ENCODE measurements at regions not wholly inside any gene's neighbourhood (a gene's known extent, or its start where the extent isn't known, plus 50 kb on each side); places are given as distances from the start of the nearest gene placed in this dataset.
"Not testable (repeated sequence)": the region's sequence is repeated elsewhere in the genome, so short reads cannot be mapped to it uniquely, and the experiment has no call there.

GRCh38 chr13:62379241-62379640 is 963.6 kb upstream of the PCDH20 start:
- not testable (repeated sequence) for DNase-seq

- DNase-seq = no peak
These were observed 962.2 kb upstream of the PCDH20 start for GRCh38 chr13:62377838-62378237.

- no peak for DNase-seq
These were observed 960.0 kb upstream of the PCDH20 start for GRCh38 chr13:62375653-62376052.

GRCh38 chr13:62371737-62372136 is 956.1 kb upstream of the PCDH20 start:
- no peak for DNase-seq

- DNase-seq = not testable (repeated sequence)
These were observed 952.3 kb upstream of the PCDH20 start for GRCh38 chr13:62367971-62368370.

- DNase-seq = no peak
These were observed 945.0 kb upstream of the PCDH20 start for GRCh38 chr13:62360609-62361008.

GRCh38 chr13:62358646-62358932 is 942.9 kb upstream of the PCDH20 start:
- DNase-seq = no peak

GRCh38 chr13:62357887-62358645 is 942.4 kb upstream of the PCDH20 start:
- no peak for DNase-seq

GRCh38 chr13:62356977-62357376 is 941.3 kb upstream of the PCDH20 start:
- no peak for DNase-seq

- DNase-seq = no peak
These were observed 921.6 kb upstream of the PCDH20 start for GRCh38 chr13:62337109-62337880.

- DNase-seq = no peak
These were observed 920.9 kb upstream of the PCDH20 start for GRCh38 chr13:62336507-62336906.

GRCh38 chr13:62333466-62333865 is 917.8 kb upstream of the PCDH20 start:
- no peak for DNase-seq

GRCh38 chr13:62331384-62331783 is 915.7 kb upstream of the PCDH20 start:
- no peak for DNase-seq

GRCh38 chr13:62327367-62327766 is 911.7 kb upstream of the PCDH20 start:
- no peak for DNase-seq

- DNase-seq = no peak
These were observed 909.2 kb upstream of the PCDH20 start for GRCh38 chr13:62324842-62325241.

GRCh38 chr13:62321895-62322294 is 906.2 kb upstream of the PCDH20 start:
- no peak for DNase-seq

GRCh38 chr13:62321139-62321538 is 905.5 kb upstream of the PCDH20 start:
- DNase-seq = no peak

GRCh38 chr13:62320129-62321108 is 904.8 kb upstream of the PCDH20 start:
- DNase-seq = no peak

GRCh38 chr13:62309904-62310303 is 894.3 kb upstream of the PCDH20 start:
- DNase-seq = no peak

GRCh38 chr13:62305756-62306155 is 890.1 kb upstream of the PCDH20 start:
- DNase-seq = no peak

GRCh38 chr13:62302341-62302740 is 886.7 kb upstream of the PCDH20 start:
- DNase-seq = no peak

- DNase-seq = no peak
These were observed 884.3 kb upstream of the PCDH20 start for GRCh38 chr13:62299988-62300387.

- no peak for DNase-seq
These were observed 881.2 kb upstream of the PCDH20 start for GRCh38 chr13:62296812-62297211.

Measured in activated T-cell treated with anti-CD3 and anti-CD28 coated beads, Interleukin-2, amount 50 U/mL, for 48 hours (primary cell).